ENCODE measurements at regions not wholly inside any gene's neighbourhood (a gene's known extent, or its start where the extent isn't known, plus 50 kb on each side); places are given as distances from the start of the nearest gene placed in this dataset.

- H3K9me3 ChIP-seq (ENCODE audit: control insufficient read depth, low read length), result no peaks in the 10 kb centered on the region
- H3K27ac ChIP-seq, result no peak overlapping the region
- H3K79me2 ChIP-seq, result no peaks in the 10 kb centered on the region
- H3K4me2 ChIP-seq (ENCODE audit: low read length), result no peak overlapping the region
- H3K4me3 ChIP-seq (ENCODE audit: low read depth, low read length), result no peak overlapping the region
- H3K9ac ChIP-seq, result no peak overlapping the region
- no peaks in the 10 kb centered on the region for H3K36me3 ChIP-seq (ENCODE audit: control insufficient read depth, insufficient read depth, low read length)
- H3K27me3 ChIP-seq (ENCODE audit: control insufficient read depth, insufficient read depth, low read length), result no peaks in the 10 kb centered on the region
- no peaks in the 10 kb centered on the region for H3K4me1 ChIP-seq
- no peak overlapping the region for H2AFZ ChIP-seq
- no peak for TF ChIP-seq CTCF (IDR thresholded peaks at IDR 0.05)
Measured at GRCh38 chr2:128988967-128989366, 670.3 kb upstream of the HS6ST1 start.

DNA sequence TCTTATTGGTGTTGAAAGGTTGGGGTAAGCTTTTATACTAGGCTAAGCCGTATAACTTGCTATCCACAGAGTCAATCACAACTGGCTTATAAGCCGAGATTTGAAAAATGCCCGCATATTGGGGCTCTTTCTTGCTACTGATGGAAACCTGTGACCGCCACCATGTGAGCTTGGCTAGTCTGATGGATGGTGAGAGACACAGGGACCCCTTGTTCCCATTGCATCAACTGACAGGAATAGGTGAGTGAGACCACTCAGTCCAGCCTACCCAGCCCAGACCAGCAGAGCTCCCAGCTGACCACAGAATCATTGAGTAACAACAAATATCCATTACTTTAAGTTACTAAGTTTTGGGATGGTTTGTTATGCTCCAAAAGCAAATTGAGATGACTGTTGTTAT, 676.4 kb upstream of the HS6ST1 start:
- no peak overlapping the region for H2AFZ ChIP-seq
- no peak overlapping the region for H3K9ac ChIP-seq
- no peak for TF ChIP-seq CTCF (IDR thresholded peaks at IDR 0.05)

GRCh38 chr2:128996078-128996477, 677.4 kb upstream of the HS6ST1 start:
- Histone ChIP-seq H3K4me2 (ENCODE audit: low read length) (no peak overlapping the region), H3K27ac (no peak overlapping the region), H3K9me3 (ENCODE audit: control insufficient read depth, low read length) (no peaks in the 10 kb centered on the region), H3K36me3 (ENCODE audit: control insufficient read depth, insufficient read depth, low read length) (no peaks in the 10 kb centered on the region), H3K79me2 (no peaks in the 10 kb centered on the region), H3K27me3 (ENCODE audit: control insufficient read depth, insufficient read depth, low read length) (no peaks in the 10 kb centered on the region), H3K4me1 (no peaks in the 10 kb centered on the region), H2AFZ (no peak overlapping the region), H3K4me3 (ENCODE audit: low read depth, low read length) (no peak overlapping the region), H3K9ac (no peak overlapping the region)
- no peak for TF ChIP-seq CTCF (IDR thresholded peaks at IDR 0.05)

More for the DNA sequence above, 676.4 kb upstream of the HS6ST1 start:
- Histone ChIP-seq H3K4me2 (ENCODE audit: low read length) (no peak overlapping the region), H3K79me2 (no peaks in the 10 kb centered on the region), H3K36me3 (ENCODE audit: control insufficient read depth, insufficient read depth, low read length) (no peaks in the 10 kb centered on the region), H3K27ac (no peak overlapping the region), H3K4me3 (ENCODE audit: low read depth, low read length) (no peak overlapping the region), H3K4me1 (no peaks in the 10 kb centered on the region), H3K9me3 (ENCODE audit: control insufficient read depth, low read length) (no peaks in the 10 kb centered on the region), H3K27me3 (ENCODE audit: control insufficient read depth, insufficient read depth, low read length) (no peaks in the 10 kb centered on the region)

DNA sequence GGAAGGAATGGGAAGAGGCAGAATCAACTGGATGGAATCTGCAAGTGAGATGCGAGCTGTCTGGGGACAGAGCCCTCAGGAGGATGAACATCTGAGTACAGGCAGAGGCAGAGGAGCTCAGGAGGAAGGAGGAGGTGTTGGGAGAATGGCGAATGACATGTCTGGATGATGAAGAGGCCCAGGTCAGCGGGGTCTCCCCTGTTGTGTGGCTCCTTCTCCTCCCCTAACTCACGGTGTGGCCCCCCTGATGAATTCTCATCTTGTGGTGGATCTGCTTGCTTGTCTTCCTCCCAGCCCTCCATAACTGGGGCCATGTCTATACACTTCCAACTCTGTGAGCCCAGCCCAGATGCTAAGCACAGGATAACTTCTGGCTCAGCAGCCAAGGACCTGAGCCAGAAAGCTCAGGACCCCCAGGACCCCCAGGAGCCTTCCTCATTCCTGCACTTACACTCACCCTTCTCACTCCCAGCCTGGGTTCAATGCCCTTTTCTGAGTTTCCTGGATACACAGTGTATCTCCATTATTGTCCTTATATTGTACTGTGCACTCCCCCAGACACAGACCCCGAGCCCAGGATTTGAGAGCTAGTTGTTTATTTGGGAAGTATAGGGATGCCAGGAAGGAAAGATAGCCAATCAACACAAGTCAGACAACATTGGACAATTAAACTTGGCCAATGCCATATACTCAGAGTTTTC, 678.6 kb upstream of the HS6ST1 start:
- Histone ChIP-seq H3K79me2 (no peaks in the 10 kb centered on the region), H2AFZ (no peak overlapping the region), H3K4me3 (ENCODE audit: low read depth, low read length) (no peak overlapping the region), H3K9me3 (ENCODE audit: control insufficient read depth, low read length) (no peaks in the 10 kb centered on the region), H3K4me1 (no peaks in the 10 kb centered on the region), H3K4me2 (ENCODE audit: low read length) (no peak overlapping the region), H3K36me3 (ENCODE audit: control insufficient read depth, insufficient read depth, low read length) (no peaks in the 10 kb centered on the region), H3K27ac (no peak overlapping the region), H3K9ac (no peak overlapping the region), H3K27me3 (ENCODE audit: control insufficient read depth, insufficient read depth, low read length) (no peaks in the 10 kb centered on the region)
- no peak for TF ChIP-seq CTCF (IDR thresholded peaks at IDR 0.05)

GRCh38 chr2:129001926-129002325, 683.3 kb upstream of the HS6ST1 start:
- Histone ChIP-seq H3K27ac (no peak overlapping the region), H3K9me3 (ENCODE audit: control insufficient read depth, low read length) (no peaks in the 10 kb centered on the region), H2AFZ (no peak overlapping the region), H3K4me1 (no peaks in the 10 kb centered on the region), H3K4me2 (ENCODE audit: low read length) (no peak overlapping the region), H3K79me2 (no peaks in the 10 kb centered on the region), H3K9ac (no peak overlapping the region), H3K4me3 (ENCODE audit: low read depth, low read length) (no peak overlapping the region), H3K27me3 (ENCODE audit: control insufficient read depth, insufficient read depth, low read length) (no peaks in the 10 kb centered on the region), H3K36me3 (ENCODE audit: control insufficient read depth, insufficient read depth, low read length) (no peaks in the 10 kb centered on the region)
- TF ChIP-seq CTCF (IDR thresholded peaks at IDR 0.05), result no peak

All from parathyroid adenoma (tissue), 2 donors.